Right atrium auricular region (tissue), 2 donors: ENCODE measurements at regions not wholly inside any gene's neighbourhood (a gene's known extent, or its start where the extent isn't known, plus 50 kb on each side); places are given as distances from the start of the nearest gene placed in this dataset.

Source experiments
- DNase-seq: peaks from one replicate; pipeline ENCODE4 v3.0.0-alpha.2; 2019; ENCODE audit warnings: low spot score
- H3K27ac ChIP-seq, 2 donors: fragments of 200-600 bp; sonication (generic); 1 replicate in 1 of 2; 2 replicates in 1 of 2; pipeline ENCODE4 v1.5.1; 2016 to 2019
- H3K27me3 ChIP-seq, 2 donors: fragments of 200-600 bp; sonication (generic); one replicate each; pipeline versions ENCODE4 v1.5.1 to v1.6.0; 2017 to 2019
- H3K36me3 ChIP-seq: fragments of 200-600 bp; sonication (generic); one replicate; pipeline ENCODE4 v1.5.1; 2016
- H3K4me1 ChIP-seq, 2 donors: fragments of 200-600 bp; sonication (generic); one replicate each; pipeline versions ENCODE4 v1.5.1 to v1.6.0; 2017 to 2019
- H3K4me3 ChIP-seq, 2 donors: fragments of 200-600 bp; sonication (generic); 1 replicate in 1 of 2; 2 replicates in 1 of 2; pipeline ENCODE4 v1.5.1; 2017 to 2019; ENCODE audit warnings: mild to moderate bottlenecking in 1 of 2, moderate library complexity in 1 of 2
- H3K9me3 ChIP-seq, 2 donors: fragments of 200-600 bp; sonication (generic); one replicate each; pipeline ENCODE4 v1.5.1; 2019
- CTCF ChIP-seq, 2 donors: fragments of 200-600 bp; sonication (generic); IDR thresholded peaks; one replicate each; pipeline ENCODE4 v1.5.1; 2019; ENCODE audit warnings: antibody characterized with exemption in 2 of 2

GRCh38 chr4:177066746-177067145 lies 242.9 kb upstream of the NEIL3 start:
- DNase-seq = no peak
- no peaks in the 10 kb centered on the region for H3K9me3 ChIP-seq
- H3K36me3 ChIP-seq = no peaks in the 10 kb centered on the region

GRCh38 chr4:177070533-177071058 lies 239.1 kb upstream of the NEIL3 start:
- no peak overlapping the region for H3K4me3 ChIP-seq
- no peaks in the 10 kb centered on the region for H3K4me1 ChIP-seq
- H3K27ac ChIP-seq = no peak overlapping the region
- H3K9me3 ChIP-seq = no peaks in the 10 kb centered on the region
- DNase-seq = no peak
- no peaks in the 10 kb centered on the region for H3K27me3 ChIP-seq
- H3K36me3 ChIP-seq = no peaks in the 10 kb centered on the region
- no peak for TF ChIP-seq CTCF (IDR thresholded peaks at IDR 0.05)

More at GRCh38 chr4:177066746-177067145, 242.9 kb upstream of the NEIL3 start:
- H3K27me3 ChIP-seq = no peaks in the 10 kb centered on the region
- H3K4me1 ChIP-seq = no peaks in the 10 kb centered on the region
- no peak overlapping the region for H3K4me3 ChIP-seq
- TF ChIP-seq CTCF (IDR thresholded peaks at IDR 0.05) = no peak
- H3K27ac ChIP-seq = no peak overlapping the region

- TF ChIP-seq CTCF (IDR thresholded peaks at IDR 0.05) = no peak
- no peak overlapping the region for H3K4me3 ChIP-seq
- no peaks in the 10 kb centered on the region for H3K27me3 ChIP-seq
- no peak for DNase-seq
- H3K4me1 ChIP-seq = no peaks in the 10 kb centered on the region
- H3K9me3 ChIP-seq = no peaks in the 10 kb centered on the region
- H3K27ac ChIP-seq = no peak overlapping the region
- H3K36me3 ChIP-seq = no peaks in the 10 kb centered on the region
Measured at GRCh38 chr4:177077095-177077971, 232.3 kb upstream of the NEIL3 start.

- Histone ChIP-seq H3K9me3 (no peaks in the 10 kb centered on the region), H3K4me3 (no peak overlapping the region), H3K27ac (no peak overlapping the region), H3K27me3 (no peaks in the 10 kb centered on the region), H3K36me3 (no peaks in the 10 kb centered on the region), H3K4me1 (no peaks in the 10 kb centered on the region)
- DNase-seq = no peak
- no peak for TF ChIP-seq CTCF (IDR thresholded peaks at IDR 0.05)
Measured at GRCh38 chr4:177079327-177079726, 230.3 kb upstream of the NEIL3 start.

- Histone ChIP-seq H3K36me3 (no peaks in the 10 kb centered on the region), H3K4me3 (no peak overlapping the region), H3K27me3 (no peaks in the 10 kb centered on the region), H3K9me3 (no peaks in the 10 kb centered on the region), H3K27ac (no peak overlapping the region), H3K4me1 (no peaks in the 10 kb centered on the region)
- no peak for DNase-seq
- no peak for TF ChIP-seq CTCF (IDR thresholded peaks at IDR 0.05)
Measured at GRCh38 chr4:177080388-177080787, 229.3 kb upstream of the NEIL3 start.
